ENCODE measurements at regions not wholly inside any gene's neighbourhood (a gene's known extent, or its start where the extent isn't known, plus 50 kb on each side); places are given as distances from the start of the nearest gene placed in this dataset.

DNA sequence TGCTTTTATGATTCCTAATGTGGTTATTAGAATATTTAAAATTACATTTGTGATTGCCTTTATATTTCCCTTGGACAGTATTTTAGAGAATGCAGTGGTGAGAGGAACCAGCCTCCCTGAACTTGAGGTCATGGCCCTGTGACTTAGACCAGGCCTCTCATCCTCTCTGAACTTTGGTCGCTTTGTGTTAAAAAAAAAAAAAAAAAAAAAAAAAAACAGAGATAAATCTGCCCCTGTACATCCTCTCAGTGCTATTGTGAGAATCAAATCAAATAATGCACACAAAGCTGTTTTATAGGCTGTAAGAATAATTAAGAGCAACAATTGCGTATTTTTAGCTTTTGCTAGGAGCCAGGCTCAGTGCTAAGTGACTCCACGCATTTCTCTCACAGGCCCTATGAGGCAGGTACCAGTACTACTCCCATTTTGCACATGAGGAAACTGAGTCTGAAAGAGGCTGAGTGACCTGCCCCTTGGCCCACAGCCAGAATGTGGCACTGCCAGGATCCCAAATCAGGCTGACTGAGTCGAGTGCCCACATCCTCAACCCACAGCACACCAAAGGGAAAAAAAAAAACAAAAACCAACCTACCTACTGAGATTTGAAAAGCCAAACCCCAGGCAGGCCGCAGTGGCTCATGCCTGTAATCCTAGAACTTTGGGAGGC is 110.3 kb upstream of the LARP1 start:
- Histone ChIP-seq H4K5ac (ENCODE audit: insufficient read length, low read depth, low read length) (no peak overlapping the region), H2AK5ac (ENCODE audit: low read depth, low read length) (no peak overlapping the region), H4K91ac (replicated peaks; ENCODE audit: insufficient read length, low read length) (no peak overlapping the region), H2BK120ac (replicated peaks; ENCODE audit: low read depth, low read length) (no peak overlapping the region), H3K23ac (ENCODE audit: insufficient read length) (no peak overlapping the region), H3K27me3 (replicated peaks in 1 of 4; ENCODE audit: control insufficient read depth in 3 of 4, extremely low read depth in 1 of 4, insufficient read depth in 3 of 4, low read length in 3 of 4) (peaks cover 0 to 19% (median 12%) of the 10 kb centered on the region in 4 experiments; a peak in 5 of 7 replicates), H3K36me3 (ENCODE audit: control insufficient read depth in 2 of 4, insufficient read depth in 4 of 4, low read length in 3 of 4) (no peaks in the 10 kb centered on the region), H3K56ac (replicated peaks; ENCODE audit: insufficient read length, low read depth, low read length) (no peak overlapping the region), H3K4me1 (replicated peaks in 1 of 4; ENCODE audit: control insufficient read depth in 3 of 4, insufficient read depth in 4 of 4, low read length in 3 of 4) (peaks cover 0 to 9% (median 5%) of the 10 kb centered on the region in 4 experiments; a peak in 4 of 7 replicates), H2BK5ac (ENCODE audit: low read depth, low read length) (no peak overlapping the region), H3K4ac (replicated peaks; ENCODE audit: insufficient read length, low read depth, low read length) (no peak overlapping the region), H3K4me2 (ENCODE audit: insufficient read depth in 1 of 2, low read depth in 2 of 2, low read length in 2 of 2) (no peak overlapping the region), H3K79me1 (ENCODE audit: low read depth, low read length) (no peaks in the 10 kb centered on the region), H3K4me3 (ENCODE audit: extremely low read depth in 1 of 4, insufficient read depth in 2 of 4, low read depth in 3 of 4, low read length in 4 of 4) (no peak overlapping the region), H2BK15ac (ENCODE audit: low read length) (no peak overlapping the region), H3K14ac (ENCODE audit: insufficient read length) (no peak overlapping the region), H2BK12ac (ENCODE audit: low read depth, low read length) (no peak overlapping the region), H2AFZ (ENCODE audit: low read length) (no peak overlapping the region), H3K18ac (ENCODE audit: extremely low read depth, low read length) (no peak overlapping the region), H4K20me1 (replicated peaks in 1 of 2; ENCODE audit: control insufficient read depth in 1 of 2, insufficient read depth in 2 of 2, low read length in 2 of 2) (no peaks in the 10 kb centered on the region), H3K27ac (ENCODE audit: low read depth, low read length) (no peak overlapping the region), H3K9me3 (ENCODE audit: insufficient read depth in 2 of 2, low read depth in 1 of 2, low read length in 1 of 2) (peaks cover 3 to 6% of the 10 kb centered on the region in 2 experiments; a peak in 1 of 4 replicates), H4K8ac (ENCODE audit: extremely low read depth, insufficient read depth, low read length) (no peak overlapping the region), H3K9ac (replicated peaks in 1 of 4; ENCODE audit: extremely low read depth in 1 of 4, low read depth in 3 of 4, low read length in 3 of 4) (no peak overlapping the region), H3K23me2 (ENCODE audit: low read depth, low read length) (peaks cover 2% of the 10 kb centered on the region; the same call in 1 of the 2 replicates), H3K79me2 (ENCODE audit: control insufficient read depth in 1 of 2, insufficient read depth in 2 of 2, low read length in 2 of 2) (no peaks in the 10 kb centered on the region), H2BK20ac (ENCODE audit: low read length) (no peak overlapping the region)
- ChIA-PET CTCF (ENCODE audit: partially characterized antibody) (no interaction called here), POLR2A (ENCODE audit: partially characterized antibody) (no interaction called here)
- 95% methylated on average over 5 of the region's 5 CpGs; no CpG with 5 or more reads in 1 of the 2 experiments for WGBS, 2 experiments (ENCODE audit: extremely low coverage in 1 of 2, insufficient coverage in 1 of 2, insufficient read length in 1 of 2, insufficient replicate concordance in 2 of 2, low coverage in 1 of 2, low lambda C conversion rate in 2 of 2, missing lambda C conversion rate in 1 of 2)
- FAIRE-seq (no peak), DNase-seq (ENCODE audit: low read depth in 1 of 2, low spot score in 2 of 2) (no peak)
- no peak for TF ChIP-seq CHD2 (IDR thresholded peaks at IDR 0.05; ENCODE audit: low read length)
- TF ChIP-seq SAP30 (IDR thresholded peaks at IDR 0.05; ENCODE audit: insufficient read depth, insufficient replicate concordance, low read length): no peak
- no peak for TF ChIP-seq RFX5 (IDR thresholded peaks at IDR 0.05; ENCODE audit: borderline replicate concordance, low read depth, low read length)
- no peak for TF ChIP-seq NRF1 (IDR thresholded peaks at IDR 0.05; ENCODE audit: low read depth, low read length)
- no peak for TF ChIP-seq KDM4A (IDR thresholded peaks at IDR 0.05; ENCODE audit: low read depth, low read length, severe bottlenecking)
- TF ChIP-seq JUN (IDR thresholded peaks at IDR 0.05; ENCODE audit: low read depth, low read length): no peak
- TF ChIP-seq SP4 (IDR thresholded peaks at IDR 0.05; ENCODE audit: low read length): no peak
- TF ChIP-seq SP2 (IDR thresholded peaks at IDR 0.05; ENCODE audit: low read length): no peak
- no peak for TF ChIP-seq SIN3A (conservative IDR thresholded peaks at IDR 0.05 in 1 of 2, IDR thresholded peaks at IDR 0.05 in 1 of 2; ENCODE audit: low read depth in 1 of 2, low read length in 2 of 2)
- TF ChIP-seq RBBP5 (IDR thresholded peaks at IDR 0.05; ENCODE audit: borderline replicate concordance, low read depth, low read length): no peak
- TF ChIP-seq TBP (IDR thresholded peaks at IDR 0.05; ENCODE audit: low read depth, low read length): no peak
- TF ChIP-seq KDM1A (IDR thresholded peaks at IDR 0.05; ENCODE audit: borderline replicate concordance, low read length): no peak
- TF ChIP-seq ZNF274 (IDR thresholded peaks at IDR 0.05; ENCODE audit: borderline replicate concordance, extremely low read depth, low read length): no peak
